ENCODE measurements at regions not wholly inside any gene's neighbourhood (a gene's known extent, or its start where the extent isn't known, plus 50 kb on each side); places are given as distances from the start of the nearest gene placed in this dataset.

- no peak for DNase-seq
These were observed 285.3 kb upstream of the ZSWIM2 start for GRCh38 chr2:187134306-187134705.

DNA sequence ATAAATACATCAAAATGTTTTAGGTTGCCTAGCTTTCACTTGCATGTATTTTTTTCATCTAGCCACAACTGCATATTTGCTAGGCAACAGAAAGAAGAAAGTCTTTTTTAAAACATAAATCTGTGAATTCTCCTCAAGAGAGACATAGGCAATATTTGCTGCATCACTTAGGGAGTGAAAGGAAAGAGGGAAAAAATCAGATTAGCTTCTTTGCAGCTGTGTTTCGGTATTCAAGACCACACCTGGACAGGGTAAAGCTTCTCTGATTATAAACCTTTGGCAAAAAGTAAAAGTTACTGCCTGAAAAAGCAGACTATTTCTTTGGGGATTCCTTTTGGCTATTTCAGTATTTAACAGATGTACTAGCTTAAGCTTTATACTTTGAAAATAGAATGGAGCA is 280.9 kb upstream of the ZSWIM2 start:
- peak; percentile 67 for DNase-seq

DNA sequence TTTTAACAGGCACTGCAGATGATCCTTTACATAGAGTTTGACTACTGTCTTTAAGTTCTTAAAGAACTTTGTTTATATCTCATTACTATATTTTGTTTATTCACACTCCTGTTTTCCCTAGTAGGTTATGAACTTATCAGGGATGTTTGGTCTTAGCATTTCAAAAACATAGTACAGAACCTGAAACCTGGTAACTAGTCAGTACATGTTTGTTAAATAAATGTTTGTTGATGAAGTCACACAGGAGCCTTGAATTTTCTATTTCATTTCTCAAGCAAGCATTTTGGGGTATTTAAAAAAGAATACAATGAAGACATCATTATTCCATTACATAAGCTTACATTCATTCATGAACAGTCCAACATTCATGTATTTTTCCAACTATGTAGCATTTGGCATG is 280.3 kb upstream of the ZSWIM2 start:
- DNase-seq, result peak; percentile 43

DNA sequence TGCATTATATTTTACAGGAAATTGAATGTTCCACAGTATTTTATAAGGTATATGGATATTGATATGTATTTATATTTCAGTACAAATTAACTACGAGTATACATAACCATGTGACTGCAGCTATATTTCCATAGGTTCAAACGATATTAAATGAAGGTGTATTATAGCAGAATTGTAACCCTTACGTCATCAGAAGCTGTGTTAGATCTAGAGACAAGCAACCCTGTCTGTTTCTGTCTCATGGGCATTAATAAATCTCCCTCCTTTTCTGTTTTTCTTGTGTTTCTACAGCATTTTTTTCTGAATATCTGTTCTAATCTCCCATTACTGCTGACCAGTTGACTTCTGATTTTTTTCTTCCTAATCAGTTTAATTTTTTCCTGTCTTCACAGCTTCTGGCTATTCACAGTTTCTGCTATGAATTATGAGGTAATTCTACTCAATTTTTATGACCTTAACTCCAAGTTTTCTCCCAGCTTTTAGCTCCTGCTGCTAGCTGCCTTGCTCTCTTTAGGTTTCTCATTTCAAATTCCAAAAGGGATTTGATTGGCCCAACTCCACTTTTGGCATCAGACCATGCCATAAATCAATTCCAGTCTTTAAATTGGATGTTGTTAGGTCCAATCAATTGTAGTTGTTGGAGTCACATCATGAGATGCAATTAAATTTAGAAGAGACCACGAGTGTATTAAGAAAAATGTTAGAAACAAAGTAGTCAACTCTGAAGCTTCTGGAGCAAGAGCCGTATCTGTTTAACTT is 277.5 kb upstream of the ZSWIM2 start:
- peak; percentile 59 for DNase-seq

DNA sequence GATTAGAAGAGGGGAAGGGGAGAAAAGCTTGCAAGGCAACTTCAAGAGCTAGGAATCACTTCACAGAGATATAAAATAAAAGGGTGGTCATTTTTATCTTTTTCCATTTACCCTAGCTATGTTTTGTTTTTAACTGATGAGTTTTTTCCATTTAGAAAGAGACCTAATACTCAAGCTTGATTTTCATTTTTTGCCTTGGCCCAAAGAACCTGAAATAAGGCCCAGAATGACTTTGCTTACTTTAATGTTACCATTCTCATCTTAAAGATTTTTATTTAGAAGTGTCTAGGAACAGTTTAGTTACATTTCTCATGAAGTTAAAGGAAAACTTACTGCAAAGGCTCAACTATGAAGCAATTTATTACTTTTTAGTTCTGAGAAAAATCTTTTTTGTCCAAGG is 276.3 kb upstream of the ZSWIM2 start:
- DNase-seq, result no peak

DNA sequence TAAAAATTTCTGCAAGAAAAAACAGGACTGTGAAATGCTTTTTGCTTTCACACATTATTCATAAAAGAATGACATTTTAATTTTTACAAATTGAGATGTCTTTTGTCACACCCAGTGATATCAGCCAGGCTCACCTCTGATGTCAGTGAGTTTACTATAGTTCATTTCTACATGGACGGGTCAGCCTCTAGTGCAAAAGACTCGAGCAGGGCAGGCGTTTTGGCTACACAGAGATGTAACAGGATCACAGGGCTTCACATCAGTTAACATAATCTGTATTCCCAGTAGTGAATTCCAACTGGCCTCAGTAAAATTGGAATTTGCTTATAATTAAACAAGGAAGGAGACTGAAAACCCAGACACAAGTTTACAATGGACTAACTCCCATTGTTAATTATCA is 275.6 kb upstream of the ZSWIM2 start:
- no peak for DNase-seq

GRCh38 chr2:187118331-187119099 is 269.5 kb upstream of the ZSWIM2 start:
- DNase-seq, result no peak

GRCh38 chr2:187117483-187117882 is 268.5 kb upstream of the ZSWIM2 start:
- no peak for DNase-seq

DNA sequence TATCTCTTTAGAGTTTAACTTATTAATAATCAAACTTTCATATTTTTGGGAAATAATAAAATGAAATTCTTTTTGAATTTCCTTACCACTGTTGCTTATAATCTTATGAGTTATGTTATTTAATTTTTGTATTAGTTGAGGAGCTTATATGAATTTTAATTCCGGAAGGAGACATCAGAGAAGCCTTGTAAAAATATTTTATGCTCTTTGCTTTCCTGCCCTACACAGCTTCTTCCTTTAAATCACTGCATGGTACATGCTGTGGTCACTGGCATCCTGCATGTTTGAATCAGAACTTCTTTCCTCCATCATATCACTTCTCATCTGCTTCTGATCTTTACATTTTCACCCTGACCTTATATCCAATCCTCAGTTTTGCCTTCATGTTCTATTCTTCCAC is 266.7 kb upstream of the ZSWIM2 start:
- DNase-seq, result no peak

DNA sequence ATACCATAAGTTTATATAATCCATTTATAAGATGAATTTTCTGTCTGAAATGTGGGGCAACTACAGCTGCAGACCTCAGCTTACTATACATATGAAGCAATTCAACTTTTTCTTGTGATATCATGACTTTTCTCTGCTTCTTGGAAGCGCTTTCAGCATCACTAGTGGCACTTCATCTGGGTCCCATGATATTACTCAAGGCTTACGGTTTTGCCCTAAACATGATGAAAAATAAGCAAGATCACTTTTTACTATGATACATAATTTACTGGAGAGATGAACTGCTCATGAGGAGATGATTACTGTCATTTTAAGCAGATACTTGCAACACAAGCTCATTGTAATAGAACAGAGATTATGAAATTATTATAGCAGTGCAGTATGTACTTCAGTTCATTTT is 258.0 kb upstream of the ZSWIM2 start:
- no peak for DNase-seq

GRCh38 chr2:187105218-187105617 is 256.2 kb upstream of the ZSWIM2 start:
- DNase-seq, result no peak

GRCh38 chr2:187102381-187102780 is 253.4 kb upstream of the ZSWIM2 start:
- DNase-seq, result peak; percentile 81

GRCh38 chr2:187098154-187098553 is 249.2 kb upstream of the ZSWIM2 start:
- DNase-seq, result no peak

DNA sequence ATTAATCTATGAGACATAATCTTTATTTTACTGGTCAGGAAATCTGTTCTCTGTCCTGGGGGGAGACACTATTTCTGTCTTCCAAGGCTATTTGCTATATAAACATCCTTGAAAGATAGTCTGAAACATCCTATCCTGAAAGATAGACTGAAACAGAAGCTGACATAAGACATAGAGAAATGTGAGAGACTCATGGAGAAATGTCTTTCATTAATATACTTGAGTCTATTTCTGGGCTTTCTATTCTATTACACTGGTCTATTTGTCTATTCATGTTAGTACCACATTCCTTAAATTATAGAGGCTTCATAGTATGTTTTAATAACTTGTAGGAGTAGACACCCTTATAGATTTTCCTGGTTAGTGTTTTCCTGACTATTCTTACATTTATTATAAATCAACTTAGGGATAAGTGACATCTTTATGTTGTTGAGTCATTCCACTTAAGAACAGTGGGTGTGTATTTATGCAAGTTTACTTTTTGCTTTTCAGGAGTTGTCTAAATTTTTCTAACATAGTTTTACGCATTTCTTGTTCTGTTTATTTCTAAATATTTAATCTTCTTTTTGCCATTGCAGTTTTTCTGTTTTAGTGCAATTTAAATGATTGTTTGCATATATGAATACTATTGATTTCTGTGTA is 244.9 kb upstream of the ZSWIM2 start:
- DNase-seq, result no peak

- no peak for DNase-seq
These were observed 242.7 kb upstream of the ZSWIM2 start for GRCh38 chr2:187091664-187092063.

- no peak for DNase-seq
These were observed 235.6 kb upstream of the ZSWIM2 start for GRCh38 chr2:187084524-187084923.

GRCh38 chr2:187081461-187081860 is 232.5 kb upstream of the ZSWIM2 start:
- no peak for DNase-seq

DNA sequence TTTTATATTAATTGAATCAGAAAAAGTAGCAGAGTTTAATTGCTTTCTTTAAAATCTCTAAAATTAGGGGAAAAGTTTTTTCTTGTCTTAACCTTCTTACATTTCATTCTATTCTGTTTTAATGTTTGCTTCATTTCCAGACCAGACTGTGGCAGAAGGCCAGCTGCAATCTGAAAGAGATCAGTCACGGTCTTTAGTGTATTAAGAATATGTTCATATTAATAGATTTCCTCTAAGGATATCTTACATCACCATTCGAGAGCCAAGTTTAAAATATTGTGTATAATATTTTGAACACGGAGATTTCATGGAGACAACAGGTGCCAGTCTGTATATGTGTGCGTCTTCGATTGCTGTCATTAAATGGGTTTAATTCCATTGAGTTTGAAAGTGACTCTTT is 230.9 kb upstream of the ZSWIM2 start:
- DNase-seq, result peak; percentile 59

- no peak for DNase-seq
These were observed 229.3 kb upstream of the ZSWIM2 start for GRCh38 chr2:187078297-187078696.

- no peak for DNase-seq
These were observed 226.7 kb upstream of the ZSWIM2 start for GRCh38 chr2:187075671-187076070.

DNA sequence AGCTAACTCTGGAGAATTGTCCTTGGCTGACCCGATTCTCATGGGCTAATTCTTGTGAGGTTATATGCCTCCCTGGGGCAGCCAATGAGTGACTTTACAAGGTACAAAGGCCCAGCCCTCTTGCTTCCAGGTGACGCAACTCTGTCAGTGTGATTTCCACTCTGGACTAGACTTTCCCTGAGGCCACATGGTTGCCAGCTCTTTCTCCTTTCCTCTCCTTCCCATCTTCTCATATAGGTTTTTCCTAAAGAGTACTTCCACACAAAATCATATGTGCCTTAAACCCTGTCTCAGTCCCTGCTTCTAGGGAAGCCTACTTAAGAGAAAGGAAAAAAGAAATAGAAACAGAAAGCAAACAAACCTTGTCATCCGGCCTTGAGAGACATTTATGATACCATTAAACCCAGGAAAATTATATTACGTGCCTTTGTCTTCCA is 226.2 kb upstream of the ZSWIM2 start:
- DNase-seq, result no peak

DNA sequence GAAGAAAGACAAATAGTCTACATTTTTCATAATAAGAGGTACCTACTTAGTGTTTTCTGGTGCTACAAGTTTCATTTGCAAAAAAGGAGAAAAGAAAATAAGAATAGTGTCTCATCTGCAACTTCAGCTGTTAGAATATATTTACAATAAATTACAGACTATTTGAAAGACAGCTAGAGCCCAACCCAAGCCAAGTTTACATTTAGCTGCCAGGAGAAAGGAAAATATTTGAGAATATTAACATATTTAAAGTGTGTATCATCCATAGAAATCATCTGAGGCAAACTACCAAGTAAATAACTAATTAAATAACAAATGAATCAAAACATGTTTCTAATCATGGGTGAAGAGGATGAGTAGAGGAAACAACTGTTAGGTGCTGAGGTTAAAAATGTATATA is 209.2 kb upstream of the ZSWIM2 start:
- DNase-seq, result no peak

GRCh38 chr2:187057466-187057865 is 208.5 kb upstream of the ZSWIM2 start:
- DNase-seq, result no peak

Data from tongue (tissue), 1 donor.